ENCODE measurements at regions not wholly inside any gene's neighbourhood (a gene's known extent, or its start where the extent isn't known, plus 50 kb on each side); places are given as distances from the start of the nearest gene placed in this dataset.

- no peak for FAIRE-seq
Measured at GRCh38 chr1:84090447-84091245, 53.4 kb upstream of the PRKACB start.

GRCh38 chr1:84089867-84090266 is 54.2 kb upstream of the PRKACB start:
- FAIRE-seq, result no peak

- FAIRE-seq, result no peak
Measured at GRCh38 chr1:84089465-84089864, 54.6 kb upstream of the PRKACB start.

- no peak for FAIRE-seq
Measured at GRCh38 chr1:84086616-84087015, 57.5 kb upstream of the PRKACB start.

- FAIRE-seq, result no peak
Measured at GRCh38 chr1:84086189-84086588, 57.9 kb upstream of the PRKACB start.

- no peak for FAIRE-seq
Measured at GRCh38 chr1:84083307-84083706, 60.8 kb upstream of the PRKACB start.

- no peak for FAIRE-seq
Measured at GRCh38 chr1:84078842-84079202, 65.2 kb upstream of the PRKACB start.

- no peak for FAIRE-seq
Measured at GRCh38 chr1:84078108-84078841, 65.8 kb upstream of the PRKACB start.

GRCh38 chr1:84077476-84078107 is 66.5 kb upstream of the PRKACB start:
- no peak for FAIRE-seq

GRCh38 chr1:84073266-84073665 is 70.8 kb upstream of the PRKACB start:
- no peak for FAIRE-seq

GRCh38 chr1:84069236-84069845 is 70.4 kb upstream of the TTLL7 start:
- peak; percentile 93 for FAIRE-seq

GRCh38 chr1:84062496-84062895 is 63.6 kb upstream of the TTLL7 start:
- FAIRE-seq, result no peak

GRCh38 chr1:84061336-84061735 is 62.4 kb upstream of the TTLL7 start:
- no peak for FAIRE-seq

GRCh38 chr1:84060781-84061180 is 61.8 kb upstream of the TTLL7 start:
- no peak for FAIRE-seq

GRCh38 chr1:84048820-84049219 is 49.9 kb upstream of the TTLL7 start:
- FAIRE-seq, result no peak

Data from A204.1 (cell line).